OCI-LY3 (cell line): ENCODE measurements at regions not wholly inside any gene's neighbourhood (a gene's known extent, or its start where the extent isn't known, plus 50 kb on each side); places are given as distances from the start of the nearest gene placed in this dataset.

ENCODE experiments used
- EZH2phosphoT487 ChIP-seq: fragments of 200-600 bp; shearing (Covaris generic); IDR thresholded peaks from 2 replicates; pipeline ENCODE4 v1.6.1; 2018; ENCODE audit warnings: antibody characterized with exemption, mixed run types, low read depth
- TF ChIP-seq, protein P1 (sequence below): fragments of 200-600, 300-600 bp; sonication (generic); IDR thresholded peaks from 2 replicates; pipeline ENCODE4 v1.5.1; 2014; ENCODE audit warnings: antibody characterized with exemption, low read length, low read depth

DNA sequence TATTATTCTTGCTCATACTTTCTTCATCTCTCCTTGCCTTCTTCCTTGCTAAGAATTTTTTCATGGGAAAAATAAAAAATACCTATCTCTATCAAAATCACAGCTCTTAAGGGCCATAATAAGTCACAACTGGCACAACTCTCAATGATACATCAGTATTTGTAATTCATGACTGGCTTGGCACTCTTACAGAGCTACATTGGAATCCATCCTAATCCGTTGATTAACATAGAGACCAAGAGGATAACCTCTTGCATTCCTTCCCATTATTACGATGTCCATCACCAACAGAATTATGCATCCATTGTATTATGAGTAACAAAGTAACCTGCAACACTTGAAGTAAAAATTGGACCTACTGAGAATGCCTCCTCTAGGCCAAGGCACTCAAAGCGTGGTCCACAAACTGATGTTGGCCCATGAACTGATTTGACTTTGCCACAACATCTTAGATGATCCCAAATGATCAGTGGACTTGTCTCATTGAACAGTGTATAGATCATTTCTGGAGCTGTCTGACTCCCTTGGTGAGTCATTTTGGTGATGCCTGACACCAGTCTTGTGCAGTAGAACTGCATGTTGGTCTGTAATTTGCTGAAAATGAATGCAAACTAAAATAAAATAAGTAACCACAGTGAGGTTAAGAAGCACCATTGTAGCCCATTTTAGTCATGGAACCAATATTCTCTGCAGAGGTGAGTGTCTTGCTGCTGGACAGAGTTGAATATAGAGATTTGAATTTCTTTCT, 163.2 kb downstream of the AXIN2 start:
- TF ChIP-seq, protein P1, sequence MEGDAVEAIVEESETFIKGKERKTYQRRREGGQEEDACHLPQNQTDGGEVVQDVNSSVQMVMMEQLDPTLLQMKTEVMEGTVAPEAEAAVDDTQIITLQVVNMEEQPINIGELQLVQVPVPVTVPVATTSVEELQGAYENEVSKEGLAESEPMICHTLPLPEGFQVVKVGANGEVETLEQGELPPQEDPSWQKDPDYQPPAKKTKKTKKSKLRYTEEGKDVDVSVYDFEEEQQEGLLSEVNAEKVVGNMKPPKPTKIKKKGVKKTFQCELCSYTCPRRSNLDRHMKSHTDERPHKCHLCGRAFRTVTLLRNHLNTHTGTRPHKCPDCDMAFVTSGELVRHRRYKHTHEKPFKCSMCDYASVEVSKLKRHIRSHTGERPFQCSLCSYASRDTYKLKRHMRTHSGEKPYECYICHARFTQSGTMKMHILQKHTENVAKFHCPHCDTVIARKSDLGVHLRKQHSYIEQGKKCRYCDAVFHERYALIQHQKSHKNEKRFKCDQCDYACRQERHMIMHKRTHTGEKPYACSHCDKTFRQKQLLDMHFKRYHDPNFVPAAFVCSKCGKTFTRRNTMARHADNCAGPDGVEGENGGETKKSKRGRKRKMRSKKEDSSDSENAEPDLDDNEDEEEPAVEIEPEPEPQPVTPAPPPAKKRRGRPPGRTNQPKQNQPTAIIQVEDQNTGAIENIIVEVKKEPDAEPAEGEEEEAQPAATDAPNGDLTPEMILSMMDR = no peak
- TF ChIP-seq EZH2phosphoT487 = no peak
